ENCODE measurements at regions not wholly inside any gene's neighbourhood (a gene's known extent, or its start where the extent isn't known, plus 50 kb on each side); places are given as distances from the start of the nearest gene placed in this dataset.

- TF ChIP-seq ZNF75A (CRISPR knock-in tag; IDR thresholded peaks at IDR 0.05) (no peak), GABPA (tag; conservative IDR thresholded peaks at IDR 0.05; ENCODE audit: low read depth) (no peak)
These were observed 105.8 kb downstream of the AVPR1A start for GRCh38 chr12:63045020-63045860.

All from K562 (cell line).